ENCODE measurements at regions not wholly inside any gene's neighbourhood (a gene's known extent, or its start where the extent isn't known, plus 50 kb on each side); places are given as distances from the start of the nearest gene placed in this dataset.

- ChIA-PET CTCF (no interaction called here), POLR2A (no interaction called here)
- ATAC-seq (ENCODE audit: poor library complexity): no peak
- Histone ChIP-seq H3K27me3 (ENCODE audit: control insufficient read depth in 1 of 2, insufficient read depth in 2 of 2, low read length in 2 of 2) (no peaks in the 10 kb centered on the region), H3K9me3 (ENCODE audit: control insufficient read depth in 1 of 2, insufficient read depth in 1 of 2, low read length in 2 of 2) (no peaks in the 10 kb centered on the region), H3K4me1 (ENCODE audit: insufficient read depth, low read length) (no peaks in the 10 kb centered on the region), H3K36me3 (ENCODE audit: insufficient read depth, low read length) (no peaks in the 10 kb centered on the region), H3K4me3 (ENCODE audit: low read length) (no peak overlapping the region), H3K27ac (ENCODE audit: low read depth in 1 of 2, low read length in 2 of 2) (no peak overlapping the region)
- TF ChIP-seq, protein P1, sequence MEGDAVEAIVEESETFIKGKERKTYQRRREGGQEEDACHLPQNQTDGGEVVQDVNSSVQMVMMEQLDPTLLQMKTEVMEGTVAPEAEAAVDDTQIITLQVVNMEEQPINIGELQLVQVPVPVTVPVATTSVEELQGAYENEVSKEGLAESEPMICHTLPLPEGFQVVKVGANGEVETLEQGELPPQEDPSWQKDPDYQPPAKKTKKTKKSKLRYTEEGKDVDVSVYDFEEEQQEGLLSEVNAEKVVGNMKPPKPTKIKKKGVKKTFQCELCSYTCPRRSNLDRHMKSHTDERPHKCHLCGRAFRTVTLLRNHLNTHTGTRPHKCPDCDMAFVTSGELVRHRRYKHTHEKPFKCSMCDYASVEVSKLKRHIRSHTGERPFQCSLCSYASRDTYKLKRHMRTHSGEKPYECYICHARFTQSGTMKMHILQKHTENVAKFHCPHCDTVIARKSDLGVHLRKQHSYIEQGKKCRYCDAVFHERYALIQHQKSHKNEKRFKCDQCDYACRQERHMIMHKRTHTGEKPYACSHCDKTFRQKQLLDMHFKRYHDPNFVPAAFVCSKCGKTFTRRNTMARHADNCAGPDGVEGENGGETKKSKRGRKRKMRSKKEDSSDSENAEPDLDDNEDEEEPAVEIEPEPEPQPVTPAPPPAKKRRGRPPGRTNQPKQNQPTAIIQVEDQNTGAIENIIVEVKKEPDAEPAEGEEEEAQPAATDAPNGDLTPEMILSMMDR (IDR thresholded peaks at IDR 0.05): no peak
- intact Hi-C loops (cut with DNase I, micrococcal nuclease): no loop called here
- Mint-ChIP-seq H3K27me3 (peaks cover 9% of the 10 kb centered on the region), H3K9me3 (no peaks in the 10 kb centered on the region), H3K27ac (no peak overlapping the region), H3K36me3 (ENCODE audit: low read depth) (no peaks in the 10 kb centered on the region), H3K4me1 (ENCODE audit: low read depth) (no peaks in the 10 kb centered on the region), H3K4me3 (no peak overlapping the region)
- no peak for DNase-seq
These were observed 119.8 kb upstream of the SLC34A2 start for GRCh38 chr4:25535701-25536473.

- intact Hi-C loops (cut with DNase I, micrococcal nuclease): no loop called here
- ChIA-PET POLR2A (no interaction called here), CTCF (no interaction called here)
- no peaks in the 10 kb centered on the region for H3K27me3 ChIP-seq (ENCODE audit: control insufficient read depth in 1 of 2, insufficient read depth in 2 of 2, low read length in 2 of 2)
- TF ChIP-seq, protein P1 (IDR thresholded peaks at IDR 0.05): no peak
- no peaks in the 10 kb centered on the region for H3K36me3 ChIP-seq (ENCODE audit: insufficient read depth, low read length)
- no peaks in the 10 kb centered on the region for H3K9me3 Mint-ChIP-seq
- no peaks in the 10 kb centered on the region for H3K4me1 ChIP-seq (ENCODE audit: insufficient read depth, low read length)
- no peak overlapping the region for H3K27ac Mint-ChIP-seq
- no peak overlapping the region for H3K4me3 Mint-ChIP-seq
- H3K27ac ChIP-seq (ENCODE audit: low read depth in 1 of 2, low read length in 2 of 2): no peak overlapping the region
- no peaks in the 10 kb centered on the region for H3K36me3 Mint-ChIP-seq (ENCODE audit: low read depth)
- peaks cover 9% of the 10 kb centered on the region for H3K27me3 Mint-ChIP-seq
- H3K4me3 ChIP-seq (ENCODE audit: low read length): no peak overlapping the region
- H3K9me3 ChIP-seq (ENCODE audit: control insufficient read depth in 1 of 2, insufficient read depth in 1 of 2, low read length in 2 of 2): no peaks in the 10 kb centered on the region
- DNase-seq (no peak), ATAC-seq (ENCODE audit: poor library complexity) (no peak)
- no peaks in the 10 kb centered on the region for H3K4me1 Mint-ChIP-seq (ENCODE audit: low read depth)
These were observed 118.9 kb upstream of the SLC34A2 start for GRCh38 chr4:25536564-25537320.

DNA sequence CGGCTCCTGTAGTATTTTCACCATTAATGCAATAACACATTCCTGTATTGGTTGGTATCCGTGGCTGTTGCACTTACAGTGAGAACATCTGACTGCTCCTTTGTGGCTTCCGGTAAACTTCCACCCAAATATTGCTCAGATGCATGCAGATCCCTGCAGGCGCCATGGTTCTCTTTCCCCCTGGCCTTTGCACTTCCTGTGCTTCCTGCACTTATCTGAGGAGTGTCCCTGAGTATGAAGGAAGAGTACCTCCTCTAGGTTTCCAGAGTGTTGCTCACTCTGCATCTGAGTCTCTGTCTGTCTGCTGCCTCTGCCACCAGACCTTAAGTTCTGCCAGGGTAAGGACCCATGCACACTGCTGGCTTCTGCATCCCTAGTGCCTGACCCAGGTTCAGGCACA is 117.2 kb upstream of the SLC34A2 start:
- Histone ChIP-seq H3K36me3 (ENCODE audit: insufficient read depth, low read length) (no peaks in the 10 kb centered on the region), H3K4me3 (ENCODE audit: low read length) (no peak overlapping the region), H3K27ac (ENCODE audit: low read depth in 1 of 2, low read length in 2 of 2) (no peak overlapping the region), H3K4me1 (ENCODE audit: insufficient read depth, low read length) (no peaks in the 10 kb centered on the region), H3K9me3 (ENCODE audit: control insufficient read depth in 1 of 2, insufficient read depth in 1 of 2, low read length in 2 of 2) (no peaks in the 10 kb centered on the region), H3K27me3 (ENCODE audit: control insufficient read depth in 1 of 2, insufficient read depth in 2 of 2, low read length in 2 of 2) (no peaks in the 10 kb centered on the region)
- CTCF ChIA-PET: no interaction called here
- intact Hi-C loops (cut with DNase I, micrococcal nuclease): no loop called here
- ATAC-seq (ENCODE audit: poor library complexity) (no peak), DNase-seq (no peak)
- TF ChIP-seq, protein P1 (IDR thresholded peaks at IDR 0.05): no peak
- H3K27me3 Mint-ChIP-seq: peaks cover 9% of the 10 kb centered on the region
- H3K4me1 Mint-ChIP-seq (ENCODE audit: low read depth): no peaks in the 10 kb centered on the region
- no peaks in the 10 kb centered on the region for H3K36me3 Mint-ChIP-seq (ENCODE audit: low read depth)
- no peak overlapping the region for H3K27ac Mint-ChIP-seq
- POLR2A ChIA-PET: no interaction called here
- H3K4me3 Mint-ChIP-seq: no peak overlapping the region
- no peaks in the 10 kb centered on the region for H3K9me3 Mint-ChIP-seq
